Stimulated activated CD8-positive, alpha-beta memory T cell treated with anti-CD3 and anti-CD28 coated beads, Interleukin-12 subunit alpha, Interleukin-12 subunit beta, amount 100 ng/mL, for 1 hour (primary cell): ENCODE measurements at regions not wholly inside any gene's neighbourhood (a gene's known extent, or its start where the extent isn't known, plus 50 kb on each side); places are given as distances from the start of the nearest gene placed in this dataset.

Experiments
- DNase-seq: peaks from one replicate; pipeline ENCODE4 v3.0.0-alpha.2; 2020; ENCODE audit warnings: low read depth

DNA sequence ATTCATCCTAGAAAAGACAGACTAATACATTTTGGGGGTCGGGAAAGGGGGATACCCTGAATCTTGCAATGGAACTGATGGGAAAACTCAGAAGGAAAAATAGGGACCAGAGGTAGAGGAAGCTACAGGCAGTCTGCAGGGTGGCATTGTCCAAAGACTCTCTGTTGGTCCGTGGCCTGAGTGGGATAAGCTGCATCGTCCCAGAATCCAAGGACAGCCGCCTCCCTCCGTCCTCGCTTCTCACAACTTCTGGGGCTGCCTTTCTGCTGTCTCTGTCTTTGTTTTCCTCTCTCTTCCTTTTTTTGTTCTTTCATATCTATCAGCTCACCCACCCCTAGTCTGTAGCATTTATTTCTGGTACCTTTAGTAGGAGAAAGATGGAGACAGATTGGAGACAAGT is 1052.6 kb upstream of the RBFOX1 start:
- DNase-seq, result no peak

GRCh38 chr16:6279286-6279685 is 1053.4 kb upstream of the RBFOX1 start:
- DNase-seq, result no peak

- DNase-seq, result no peak
Observed at GRCh38 chr16:6274351-6274750, 1058.3 kb upstream of the RBFOX1 start.

DNA sequence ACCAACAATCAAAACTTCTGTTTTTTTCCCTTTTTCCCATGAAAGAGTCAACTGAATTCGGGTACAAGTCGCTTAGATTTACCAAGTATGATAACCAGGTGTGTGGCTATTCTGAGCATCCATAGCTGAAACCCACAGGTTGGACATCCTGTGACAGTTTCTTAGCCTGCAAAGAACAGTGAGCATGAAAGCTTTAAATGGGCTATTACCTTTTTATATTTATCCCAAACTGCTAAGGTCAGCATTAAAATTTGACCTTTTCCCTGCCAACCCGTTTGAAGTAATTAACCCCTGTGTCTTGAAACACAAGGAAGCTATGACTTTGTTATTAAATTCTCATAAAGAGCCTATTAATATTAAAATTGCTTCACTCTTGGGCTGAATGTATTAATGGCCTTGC is 1065.0 kb upstream of the RBFOX1 start:
- no peak for DNase-seq

DNA sequence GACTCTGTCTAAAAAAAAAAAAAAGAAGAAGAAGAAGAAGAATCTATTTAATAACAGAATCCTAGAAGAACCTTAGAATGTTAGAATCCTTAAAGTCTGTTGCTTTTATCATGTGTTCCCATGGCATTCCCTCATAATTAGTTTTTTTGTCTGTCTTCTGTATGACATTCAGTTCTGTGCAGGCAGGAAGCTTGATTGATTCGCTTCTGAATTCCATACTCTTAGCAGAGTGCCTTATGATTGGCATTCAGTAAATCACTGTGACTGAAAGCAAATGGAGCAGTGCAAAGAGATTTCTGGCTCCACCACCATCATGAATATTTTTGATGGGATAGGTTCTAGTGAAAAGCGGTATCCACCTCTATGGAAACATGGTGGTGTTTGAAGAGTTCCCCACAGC is 1065.9 kb upstream of the RBFOX1 start:
- no peak for DNase-seq

DNA sequence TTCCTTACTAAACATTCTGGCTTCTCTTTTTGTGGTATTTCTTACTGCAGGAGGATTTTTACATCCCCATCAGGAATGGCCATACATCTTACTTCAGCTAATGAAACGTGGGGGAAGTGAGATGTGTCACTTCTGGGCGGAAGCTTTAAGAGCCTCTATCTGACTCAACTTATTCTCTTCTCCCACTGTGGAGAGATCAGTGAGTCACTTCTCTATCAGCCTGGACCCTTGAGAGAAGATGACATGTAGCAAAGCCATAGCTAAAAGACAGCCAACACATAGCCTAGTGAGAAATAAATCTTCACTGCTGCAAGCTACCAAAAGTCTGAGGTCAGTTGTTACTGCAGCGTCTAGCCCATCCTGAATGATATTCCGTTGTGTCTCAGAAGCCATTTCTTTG is 1066.7 kb upstream of the RBFOX1 start:
- no peak for DNase-seq

DNA sequence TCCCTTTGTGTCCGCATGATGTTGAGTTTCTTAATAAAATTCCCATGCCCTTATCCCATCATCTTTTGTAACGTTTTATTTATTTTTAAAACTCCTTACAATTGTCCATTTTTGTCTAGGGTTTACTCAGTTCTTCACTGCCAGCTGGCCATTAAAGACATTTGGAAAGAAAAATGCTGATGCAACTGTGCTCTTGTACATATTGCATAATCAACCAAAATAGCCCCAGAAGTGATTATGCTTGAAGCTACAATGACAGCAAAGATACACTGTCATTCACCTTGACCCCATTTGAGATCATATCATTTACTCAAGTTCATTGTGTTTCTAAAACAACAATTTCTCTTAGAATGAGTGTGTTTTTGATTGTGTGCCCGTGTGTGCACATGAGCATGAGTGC is 1074.6 kb upstream of the RBFOX1 start:
- no peak for DNase-seq

DNA sequence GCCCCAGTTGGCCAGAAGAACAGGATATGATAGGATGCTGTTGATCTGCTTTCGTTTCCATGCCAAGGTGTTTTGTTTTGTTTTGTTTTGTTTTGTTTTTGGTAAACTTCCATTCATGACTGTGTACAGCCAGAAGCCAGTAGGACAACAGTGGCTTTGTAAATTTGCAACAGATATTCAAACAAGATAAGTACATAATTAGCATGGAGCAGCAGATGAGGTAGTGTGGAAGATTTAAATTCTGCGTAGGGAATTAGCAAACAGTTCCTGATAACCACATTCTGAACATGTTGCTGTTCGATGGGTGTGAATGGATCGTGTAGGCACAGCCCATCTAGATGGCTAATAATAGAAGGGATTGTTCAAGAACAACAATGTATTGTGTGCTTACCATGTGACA is 1080.1 kb upstream of the RBFOX1 start:
- no peak for DNase-seq

DNA sequence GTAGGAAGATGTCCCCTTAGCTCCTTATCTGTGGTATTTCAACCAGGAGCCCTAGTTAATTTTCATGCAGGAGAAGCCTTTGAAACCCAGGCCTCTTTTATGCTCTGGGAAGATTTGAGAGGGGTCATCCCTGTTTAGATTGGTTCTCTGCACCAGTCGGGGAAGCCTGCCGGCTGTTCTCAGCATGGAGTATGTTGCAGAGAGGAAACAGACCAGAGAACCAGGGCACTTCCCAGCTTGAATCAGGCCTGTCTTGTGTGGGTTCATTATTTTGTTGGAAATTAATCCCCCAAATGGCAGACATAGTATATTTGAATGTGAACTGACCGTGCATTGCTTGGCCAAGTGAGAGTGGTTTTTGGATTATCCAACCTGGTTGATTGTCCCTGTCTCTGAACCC is 1082.1 kb upstream of the RBFOX1 start:
- DNase-seq, result no peak

DNA sequence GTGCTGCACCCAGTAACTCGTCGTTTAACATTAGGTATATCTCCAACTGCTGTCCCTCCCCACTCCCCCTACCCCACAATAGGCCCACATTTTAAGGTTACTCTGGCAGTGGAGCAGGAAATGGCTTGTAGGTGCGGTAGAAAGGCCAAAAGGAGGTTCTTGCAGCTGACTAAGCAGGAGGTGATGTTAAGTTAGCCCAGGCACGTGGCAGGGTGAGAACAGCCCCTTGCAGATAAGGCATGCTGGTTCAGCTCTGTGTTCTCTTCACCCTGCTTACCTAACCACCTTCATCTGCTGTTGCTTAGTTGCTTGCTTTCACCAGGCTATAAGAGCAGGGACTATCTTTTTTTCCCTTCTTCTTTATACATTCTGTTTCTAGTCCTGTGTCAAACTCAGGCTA is 1082.8 kb upstream of the RBFOX1 start:
- DNase-seq, result no peak

DNA sequence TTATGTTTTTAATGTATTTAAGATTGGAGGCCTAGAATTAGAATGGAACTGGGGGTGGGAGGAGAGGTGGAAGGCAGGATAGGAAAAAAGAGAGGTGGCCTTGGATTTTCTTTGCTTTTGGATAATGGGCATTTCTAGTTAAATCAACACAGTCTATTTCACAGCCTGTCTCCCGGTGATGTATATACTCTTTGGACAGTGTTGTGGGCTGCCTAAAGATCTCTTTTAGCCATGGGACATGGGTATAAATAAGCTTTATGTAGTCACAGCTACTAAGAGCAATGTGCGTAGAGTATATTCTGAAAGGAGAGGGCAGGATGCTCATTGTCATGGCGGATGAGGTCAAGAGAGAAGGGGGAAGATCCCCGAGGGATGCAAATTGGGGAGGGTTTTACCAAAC is 1084.4 kb upstream of the RBFOX1 start:
- DNase-seq, result no peak

DNA sequence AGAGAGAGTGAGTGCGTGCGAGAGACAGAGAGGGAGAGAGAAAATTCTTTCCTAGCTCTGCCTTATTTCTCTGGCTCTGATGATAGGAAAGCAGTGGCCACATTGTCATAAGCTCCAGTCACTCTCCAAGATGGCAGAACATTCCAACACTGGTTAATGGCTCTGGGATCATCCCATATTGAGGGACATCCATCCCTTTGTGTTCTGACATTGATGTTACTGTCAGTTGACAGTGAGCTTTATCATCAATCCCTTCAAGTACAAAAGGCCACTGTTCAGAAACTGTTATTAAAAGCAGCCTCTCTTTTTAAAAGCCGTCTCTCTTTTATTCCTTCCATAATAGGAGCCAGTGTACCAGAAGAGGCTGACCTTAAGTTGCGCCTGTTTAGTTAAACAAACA is 1084.9 kb upstream of the RBFOX1 start:
- DNase-seq, result no peak

DNA sequence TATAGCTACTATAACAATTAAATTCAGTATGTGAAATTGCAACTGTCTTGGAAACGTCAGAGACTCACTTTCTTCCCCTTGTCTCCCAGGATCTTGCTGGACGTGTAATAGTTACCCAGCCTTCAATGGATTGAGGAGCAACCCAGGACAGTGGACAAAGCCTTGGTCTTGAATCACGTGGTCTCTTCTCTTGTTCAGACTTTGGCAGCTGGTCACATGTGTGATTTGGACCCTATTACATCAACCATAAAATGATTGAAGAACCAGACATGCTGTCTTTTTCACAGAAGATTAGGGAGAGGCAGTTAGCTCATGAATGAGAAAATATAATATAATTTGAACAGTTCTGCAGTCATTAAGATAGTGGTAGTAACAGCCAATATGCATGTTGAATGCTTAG is 1085.5 kb upstream of the RBFOX1 start:
- DNase-seq, result no peak

GRCh38 chr16:6246266-6246665 is 1086.4 kb upstream of the RBFOX1 start:
- DNase-seq, result no peak

DNA sequence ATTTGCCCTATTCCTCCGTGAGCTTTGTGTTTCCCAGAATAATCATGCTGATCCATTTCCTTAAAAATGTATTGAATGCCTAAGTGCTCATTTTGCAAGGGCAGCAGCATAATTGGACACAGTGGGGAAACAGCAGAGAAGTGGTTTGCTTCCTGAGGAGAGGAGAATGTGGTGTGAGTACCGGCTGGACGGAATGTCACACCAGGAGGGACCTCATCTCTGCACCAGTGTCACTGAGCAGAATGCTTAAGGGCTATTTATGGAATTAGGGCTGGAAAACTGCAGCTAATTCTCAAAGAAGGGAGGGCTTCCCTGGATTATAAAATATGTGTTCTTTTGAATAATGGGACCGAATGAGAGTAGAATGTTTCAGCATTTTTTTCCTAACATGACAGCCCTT is 1100.6 kb upstream of the RBFOX1 start:
- DNase-seq, result no peak

- no peak for DNase-seq
Observed at GRCh38 chr16:6231398-6231797, 1101.2 kb upstream of the RBFOX1 start.

DNA sequence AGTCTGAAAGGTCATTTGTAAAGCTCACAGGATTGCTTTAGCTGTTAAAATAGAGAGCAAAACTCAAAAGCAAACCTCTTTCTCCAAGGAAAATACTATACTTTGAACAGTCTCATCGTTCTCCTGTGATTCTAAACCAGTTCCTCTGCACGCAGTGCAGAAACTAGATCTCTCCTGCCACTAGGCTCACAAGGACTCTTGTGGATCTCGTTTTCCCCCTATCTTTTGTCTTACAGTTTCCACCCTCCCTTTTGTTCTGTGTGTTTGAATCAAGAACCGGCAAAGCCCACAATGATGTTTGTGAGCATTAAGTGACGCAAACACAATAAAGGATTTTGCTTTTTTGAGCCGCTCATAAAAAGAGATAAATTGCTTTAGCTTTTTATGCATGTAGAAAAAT is 1103.5 kb upstream of the RBFOX1 start:
- DNase-seq, result no peak

- DNase-seq, result no peak
Observed at GRCh38 chr16:6218855-6219254, 1113.8 kb upstream of the RBFOX1 start.

DNA sequence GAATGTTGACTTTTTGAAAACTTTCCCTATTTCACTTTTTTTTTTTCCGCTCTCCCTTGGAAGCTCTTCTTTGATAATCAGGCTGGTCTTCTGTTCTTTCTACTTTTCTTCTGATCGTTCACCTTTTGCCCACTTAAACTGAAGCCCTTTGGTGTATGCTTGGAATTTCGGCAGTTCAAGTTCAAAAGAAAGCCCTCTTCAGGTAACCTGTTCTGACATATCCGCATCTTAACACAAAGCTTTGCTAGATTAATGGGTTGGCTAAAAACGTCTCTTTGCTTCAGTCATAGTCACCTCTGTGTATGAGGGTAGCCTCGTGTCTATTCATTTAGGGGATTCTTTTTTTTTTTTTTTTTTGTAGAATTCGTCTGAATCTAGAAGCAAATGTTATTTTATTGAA is 1115.8 kb upstream of the RBFOX1 start:
- DNase-seq, result no peak

GRCh38 chr16:6211644-6212043 is 1114.0 kb upstream of the EEF2KMT start:
- DNase-seq, result no peak

DNA sequence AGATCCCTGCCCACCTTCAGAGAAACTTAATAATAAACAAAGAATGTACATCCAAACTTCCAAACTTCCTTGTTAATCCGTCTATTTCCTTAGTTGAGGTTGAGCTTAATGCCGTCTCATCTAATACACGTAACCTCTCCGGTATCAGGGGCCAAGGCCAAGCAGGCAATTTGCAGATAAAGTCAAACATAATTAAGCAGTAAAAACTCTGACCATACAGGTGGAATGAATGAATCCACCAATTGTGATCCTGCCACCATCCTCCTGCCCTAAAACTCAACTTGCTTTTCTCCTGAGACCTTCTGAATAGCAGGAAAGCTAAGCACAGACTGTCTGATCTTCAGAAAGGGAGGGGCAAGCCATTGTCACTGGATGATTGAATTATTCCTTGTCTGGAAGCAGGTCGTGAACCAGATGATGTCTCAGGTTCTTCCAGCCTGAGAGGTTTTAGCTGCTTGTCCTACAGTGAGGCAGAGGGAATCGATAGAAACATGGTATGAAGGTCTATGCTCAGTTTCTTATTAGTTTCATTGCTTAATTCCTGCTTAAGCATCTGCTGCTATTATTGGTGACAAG is 1111.8 kb upstream of the EEF2KMT start:
- no peak for DNase-seq

DNA sequence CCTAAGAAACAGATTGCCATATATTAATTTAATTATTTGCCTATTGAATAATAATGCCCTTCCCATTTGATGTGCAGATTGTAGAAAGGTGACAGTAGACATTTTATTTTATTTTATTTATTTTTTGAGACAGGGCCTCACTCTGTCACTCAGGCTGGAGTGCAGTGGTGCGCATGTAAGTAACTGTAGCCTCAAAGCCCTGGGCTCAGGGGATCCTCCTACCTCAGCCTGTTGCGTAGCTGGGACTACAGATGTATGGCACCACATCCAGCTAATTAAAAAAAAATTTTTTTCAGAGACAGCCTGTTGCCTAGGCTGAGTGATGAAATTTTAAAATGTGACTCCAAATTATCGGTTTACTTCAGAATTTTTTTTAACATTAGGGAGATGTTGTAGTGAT is 1110.0 kb upstream of the EEF2KMT start:
- no peak for DNase-seq

DNA sequence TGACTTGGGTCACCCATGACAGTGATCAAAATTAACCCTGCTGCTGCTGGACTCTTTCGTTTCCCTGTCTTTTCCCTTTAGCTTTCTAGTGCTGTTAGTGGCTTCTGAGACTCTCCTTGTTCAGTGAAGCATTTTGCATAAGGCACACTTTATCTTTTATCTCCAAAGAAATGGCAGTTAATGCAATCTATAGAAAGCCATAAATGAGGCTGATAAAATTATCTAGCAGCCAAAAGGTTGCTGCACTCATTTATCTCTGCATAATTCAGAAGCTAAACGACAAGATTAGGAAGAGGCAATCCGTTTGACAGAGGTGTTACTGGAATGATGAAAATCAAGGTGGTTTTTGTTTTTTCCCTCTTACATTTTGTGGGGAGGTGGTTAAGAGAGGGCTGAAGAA is 1109.5 kb upstream of the EEF2KMT start:
- DNase-seq, result no peak

- DNase-seq, result no peak
Observed at GRCh38 chr16:6206080-6206479, 1108.5 kb upstream of the EEF2KMT start.

DNA sequence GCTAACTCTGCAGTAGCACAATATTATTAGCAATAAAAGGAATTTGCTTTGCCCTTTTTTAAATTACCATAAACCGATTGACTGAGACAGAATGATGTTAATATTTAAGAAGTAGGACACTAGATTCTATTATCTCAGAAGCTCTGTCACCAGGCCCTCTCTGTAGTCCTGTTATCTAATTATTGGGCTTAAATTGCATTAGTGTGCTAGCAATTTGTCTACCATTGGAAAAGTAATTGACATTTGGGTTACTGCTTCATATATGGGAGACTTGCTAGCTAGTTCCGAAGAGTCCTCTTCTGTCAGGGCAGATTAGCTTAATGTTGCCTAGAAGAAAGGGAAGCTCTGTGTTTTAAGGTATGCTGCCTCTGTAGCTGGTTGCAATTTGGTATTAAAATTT is 1107.3 kb upstream of the EEF2KMT start:
- DNase-seq, result no peak
